Panc1 (cell line): ENCODE measurements at regions not wholly inside any gene's neighbourhood (a gene's known extent, or its start where the extent isn't known, plus 50 kb on each side); places are given as distances from the start of the nearest gene placed in this dataset.
"Not testable (repeated sequence)": the region's sequence is repeated elsewhere in the genome, so short reads cannot be mapped to it uniquely, and the experiment has no call there.

ENCODE experiments used
- ATAC-seq: fragments of 200-7000 bp; cut with Tn5 transposase; 2 replicates; pipeline ENCODE4 v1.9.1; 2020; ENCODE audit warnings: mild to moderate bottlenecking, moderate library complexity
- BruUV-seq: library from RNA; stranded (reverse); fragments of 400-500 nt; replicated peaks from 2 replicates; lab custom pipeline; 2021; lab: Mats Ljungman, UMichigan
- CTCF ChIA-PET: fragments of 300-600 bp; sonication (Branson Sonifier 250); formaldehyde crosslinking; loops from one replicate; lab custom pipeline; 2022; ENCODE audit warnings: antibody characterized with exemption; lab: Charles Lee
- POLR2A ChIA-PET: fragments of 300-600 bp; sonication (Branson Sonifier 250); formaldehyde crosslinking; loops from one replicate; lab custom pipeline; 2022; ENCODE audit warnings: antibody characterized with exemption; lab: Charles Lee
- DNase-seq: peaks from one replicate; pipeline ENCODE4 v3.0.0-alpha.2; 2010; ENCODE audit warnings: low read depth, low spot score
- H3K27ac ChIP-seq: 2 replicates; pipeline ENCODE4 v1.5.1; 2011; ENCODE audit warnings: mild to moderate bottlenecking, low read length, inconsistent platforms
- H3K27me3 ChIP-seq: fragments of 200-500 bp; sonication (Bioruptor generic); 2 replicates; pipeline ENCODE4 v1.6.0; 2014; ENCODE audit warnings: low read length, inconsistent platforms; ENCODE audit not compliant: control insufficient read depth, insufficient read depth
- H3K36me3 ChIP-seq: fragments of 200-500 bp; sonication (Bioruptor generic); 2 replicates; pipeline ENCODE4 v1.5.1; 2014; ENCODE audit warnings: inconsistent platforms, mild to moderate bottlenecking, low read length, moderate library complexity; ENCODE audit not compliant: control insufficient read depth, insufficient read depth
- H3K4me1 ChIP-seq: 2 replicates; pipeline ENCODE4 v1.5.1; 2011; ENCODE audit warnings: inconsistent platforms, mild to moderate bottlenecking, low read length, moderate library complexity; ENCODE audit not compliant: control insufficient read depth, insufficient read depth
- H3K4me3 ChIP-seq, 2 experiments: 2 replicates each; pipeline ENCODE4 v1.5.1; 2011 to 2012; ENCODE audit warnings: low read depth in 2 of 2, low read length in 2 of 2, mild to moderate bottlenecking in 2 of 2, inconsistent platforms in 1 of 2, moderate library complexity in 1 of 2
- H3K9me3 ChIP-seq: fragments of 200-500 bp; sonication (Bioruptor generic); 2 replicates; pipeline ENCODE4 v1.5.1; 2014; ENCODE audit warnings: low read depth, mild to moderate bottlenecking, inconsistent platforms, low read length, moderate library complexity; ENCODE audit not compliant: control insufficient read depth, insufficient read depth
- POLR2AphosphoS5 ChIP-seq: IDR thresholded peaks from 2 replicates; pipeline ENCODE4 v1.6.1; 2012; ENCODE audit warnings: mild to moderate bottlenecking, low read depth, low read length, moderate library complexity
- SIN3A ChIP-seq: IDR thresholded peaks from 2 replicates; pipeline ENCODE4 v1.6.1; 2012; ENCODE audit warnings: low read depth, mild to moderate bottlenecking, low read length, moderate library complexity, borderline replicate concordance; ENCODE audit not compliant: insufficient read depth
- TCF7L2 ChIP-seq: IDR thresholded peaks from 2 replicates; pipeline ENCODE4 v1.6.1; 2011; ENCODE audit warnings: mild to moderate bottlenecking, low read depth, low read length, inconsistent platforms
- in situ Hi-C: cut with HindIII; loops from 2 replicates; pipeline ENCODE4 v1.10.0; 2016; ENCODE audit warnings: low sequenced_read_pairs, low pct_unique_long_range_greater_than_20kb
- intact Hi-C: fragments of 100-400 bp; cut with micrococcal nuclease; formaldehyde crosslinking; loops from one replicate; pipeline ENCODE4 v1.10.0; 2022; ENCODE audit not compliant: unreplicated experiment
- TF ChIP-seq, protein P1 (sequence below), 2 experiments: IDR thresholded peaks; 2 replicates each; pipeline ENCODE4 v1.6.1; 2011 to 2012; ENCODE audit warnings: low read depth in 2 of 2, control low read depth in 1 of 2, low read length in 1 of 2, mild to moderate bottlenecking in 1 of 2, moderate library complexity in 1 of 2; ENCODE audit not compliant: insufficient read depth in 1 of 2
- TF ChIP-seq, protein P2 (sequence below): fragments of 450-650 bp; IDR thresholded peaks from 2 replicates; pipeline ENCODE4 v1.5.1; 2017; ENCODE audit warnings: mild to moderate bottlenecking

DNA sequence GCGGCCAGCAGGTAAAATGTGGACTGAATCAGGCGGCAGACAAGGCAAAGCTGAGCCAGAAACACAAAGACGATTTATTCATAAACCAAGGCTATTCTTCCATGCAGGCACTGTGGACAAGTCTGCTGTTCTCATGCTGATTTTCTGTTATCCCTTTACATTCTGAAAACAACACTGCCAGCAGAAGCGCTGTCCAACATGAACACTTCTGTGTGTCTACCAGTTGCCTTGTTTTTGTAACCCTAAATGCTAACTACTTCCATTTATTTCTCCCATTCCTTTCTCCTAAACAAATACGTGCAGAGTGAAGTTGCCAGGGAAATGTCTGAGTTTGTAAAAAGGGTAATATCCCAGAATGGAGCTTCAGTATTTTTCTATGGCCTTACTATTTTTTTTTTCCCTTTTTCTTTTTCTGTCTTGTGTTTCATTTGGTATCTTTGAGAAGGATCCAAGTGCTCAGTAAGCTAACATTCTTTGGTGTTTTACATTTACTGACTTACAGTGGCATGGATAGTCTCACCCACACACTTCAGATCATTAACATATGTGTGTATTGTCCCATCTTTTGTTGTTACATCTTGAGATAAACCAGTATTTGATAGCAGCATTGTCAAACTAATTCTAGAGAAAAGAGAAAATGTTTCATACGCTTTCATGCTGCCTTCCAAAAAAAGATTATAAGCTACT lies 1308.9 kb upstream of the MAP3K7 start:
- H3K9me3 ChIP-seq: no peaks in the 10 kb centered on the region; the same call in 1 of the 2 replicates
- DNase-seq (no peak), ATAC-seq (no peak)
- H3K27ac ChIP-seq: no peak overlapping the region
- intact Hi-C loops: no loop called here
- H3K4me1 ChIP-seq: no peaks in the 10 kb centered on the region
- no peaks in the 10 kb centered on the region for H3K36me3 ChIP-seq
- POLR2A ChIA-PET: no interaction called here
- BruUV-seq: no TSS peak
- H3K4me3 ChIP-seq: no peak overlapping the region
- TF ChIP-seq, protein P1, sequence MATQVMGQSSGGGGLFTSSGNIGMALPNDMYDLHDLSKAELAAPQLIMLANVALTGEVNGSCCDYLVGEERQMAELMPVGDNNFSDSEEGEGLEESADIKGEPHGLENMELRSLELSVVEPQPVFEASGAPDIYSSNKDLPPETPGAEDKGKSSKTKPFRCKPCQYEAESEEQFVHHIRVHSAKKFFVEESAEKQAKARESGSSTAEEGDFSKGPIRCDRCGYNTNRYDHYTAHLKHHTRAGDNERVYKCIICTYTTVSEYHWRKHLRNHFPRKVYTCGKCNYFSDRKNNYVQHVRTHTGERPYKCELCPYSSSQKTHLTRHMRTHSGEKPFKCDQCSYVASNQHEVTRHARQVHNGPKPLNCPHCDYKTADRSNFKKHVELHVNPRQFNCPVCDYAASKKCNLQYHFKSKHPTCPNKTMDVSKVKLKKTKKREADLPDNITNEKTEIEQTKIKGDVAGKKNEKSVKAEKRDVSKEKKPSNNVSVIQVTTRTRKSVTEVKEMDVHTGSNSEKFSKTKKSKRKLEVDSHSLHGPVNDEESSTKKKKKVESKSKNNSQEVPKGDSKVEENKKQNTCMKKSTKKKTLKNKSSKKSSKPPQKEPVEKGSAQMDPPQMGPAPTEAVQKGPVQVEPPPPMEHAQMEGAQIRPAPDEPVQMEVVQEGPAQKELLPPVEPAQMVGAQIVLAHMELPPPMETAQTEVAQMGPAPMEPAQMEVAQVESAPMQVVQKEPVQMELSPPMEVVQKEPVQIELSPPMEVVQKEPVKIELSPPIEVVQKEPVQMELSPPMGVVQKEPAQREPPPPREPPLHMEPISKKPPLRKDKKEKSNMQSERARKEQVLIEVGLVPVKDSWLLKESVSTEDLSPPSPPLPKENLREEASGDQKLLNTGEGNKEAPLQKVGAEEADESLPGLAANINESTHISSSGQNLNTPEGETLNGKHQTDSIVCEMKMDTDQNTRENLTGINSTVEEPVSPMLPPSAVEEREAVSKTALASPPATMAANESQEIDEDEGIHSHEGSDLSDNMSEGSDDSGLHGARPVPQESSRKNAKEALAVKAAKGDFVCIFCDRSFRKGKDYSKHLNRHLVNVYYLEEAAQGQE (IDR thresholded peaks at IDR 0.05; ENCODE audit: insufficient read depth in 1 of 2, low read depth in 2 of 2, low read length in 1 of 2): 0 out of 4 replicates have a peak, but pooled peaks of 1 of the 2 experiments have one; percentile 17
- no peak for TF ChIP-seq TCF7L2
- TF ChIP-seq, protein P2, sequence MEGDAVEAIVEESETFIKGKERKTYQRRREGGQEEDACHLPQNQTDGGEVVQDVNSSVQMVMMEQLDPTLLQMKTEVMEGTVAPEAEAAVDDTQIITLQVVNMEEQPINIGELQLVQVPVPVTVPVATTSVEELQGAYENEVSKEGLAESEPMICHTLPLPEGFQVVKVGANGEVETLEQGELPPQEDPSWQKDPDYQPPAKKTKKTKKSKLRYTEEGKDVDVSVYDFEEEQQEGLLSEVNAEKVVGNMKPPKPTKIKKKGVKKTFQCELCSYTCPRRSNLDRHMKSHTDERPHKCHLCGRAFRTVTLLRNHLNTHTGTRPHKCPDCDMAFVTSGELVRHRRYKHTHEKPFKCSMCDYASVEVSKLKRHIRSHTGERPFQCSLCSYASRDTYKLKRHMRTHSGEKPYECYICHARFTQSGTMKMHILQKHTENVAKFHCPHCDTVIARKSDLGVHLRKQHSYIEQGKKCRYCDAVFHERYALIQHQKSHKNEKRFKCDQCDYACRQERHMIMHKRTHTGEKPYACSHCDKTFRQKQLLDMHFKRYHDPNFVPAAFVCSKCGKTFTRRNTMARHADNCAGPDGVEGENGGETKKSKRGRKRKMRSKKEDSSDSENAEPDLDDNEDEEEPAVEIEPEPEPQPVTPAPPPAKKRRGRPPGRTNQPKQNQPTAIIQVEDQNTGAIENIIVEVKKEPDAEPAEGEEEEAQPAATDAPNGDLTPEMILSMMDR: no peak
- CTCF ChIA-PET: no interaction called here
- no peaks in the 10 kb centered on the region for H3K27me3 ChIP-seq
- in situ Hi-C loops: no loop called here

DNA sequence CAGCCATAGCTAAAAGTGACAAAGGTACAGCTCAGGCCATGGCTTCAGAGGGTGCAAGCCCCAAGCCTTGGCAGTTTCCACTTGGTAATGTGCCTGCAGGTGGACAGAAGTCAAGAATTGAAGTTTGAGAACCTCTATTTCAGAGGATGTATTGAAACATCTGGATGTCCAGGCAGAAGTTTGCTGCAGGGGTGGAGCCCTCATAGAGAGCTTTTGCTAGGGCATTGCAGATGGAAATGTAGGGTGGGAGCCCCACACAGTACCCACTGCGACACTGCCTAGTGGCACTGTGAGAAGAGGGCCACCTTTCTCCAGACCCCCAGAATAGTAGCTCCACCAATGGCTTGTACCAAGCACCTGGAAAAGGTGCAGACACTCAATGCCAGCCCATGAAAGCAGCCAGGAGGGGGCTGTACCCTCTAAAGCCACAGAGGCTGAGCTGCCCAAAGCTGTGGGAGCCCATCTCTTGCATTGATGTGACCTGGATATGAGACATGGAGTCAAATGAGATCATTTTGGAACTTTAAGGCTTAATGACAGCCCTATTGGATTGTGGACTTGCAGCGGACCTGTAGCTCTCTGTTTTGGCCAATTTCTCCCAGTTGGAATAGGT lies 1299.4 kb upstream of the MAP3K7 start:
- CTCF ChIA-PET: no interaction called here
- Histone ChIP-seq H3K4me3 (no peak overlapping the region), H3K9me3 (no peaks in the 10 kb centered on the region), H3K4me1 (no peaks in the 10 kb centered on the region), H3K27me3 (no peaks in the 10 kb centered on the region), H3K36me3 (no peaks in the 10 kb centered on the region), H3K27ac (no peak overlapping the region)
- POLR2A ChIA-PET: no interaction called here
- no TSS peak for BruUV-seq
- no peak for DNase-seq
- ATAC-seq: no peak
- intact Hi-C loops (no loop called here), in situ Hi-C loops (no loop called here)
- no peak for TF ChIP-seq SIN3A
- TF ChIP-seq TCF7L2: no peak
- no peak for TF ChIP-seq POLR2AphosphoS5
- TF ChIP-seq, protein P1 (IDR thresholded peaks at IDR 0.05; ENCODE audit: insufficient read depth in 1 of 2, low read depth in 2 of 2, low read length in 1 of 2): no peak
- TF ChIP-seq, protein P2: no peak

DNA sequence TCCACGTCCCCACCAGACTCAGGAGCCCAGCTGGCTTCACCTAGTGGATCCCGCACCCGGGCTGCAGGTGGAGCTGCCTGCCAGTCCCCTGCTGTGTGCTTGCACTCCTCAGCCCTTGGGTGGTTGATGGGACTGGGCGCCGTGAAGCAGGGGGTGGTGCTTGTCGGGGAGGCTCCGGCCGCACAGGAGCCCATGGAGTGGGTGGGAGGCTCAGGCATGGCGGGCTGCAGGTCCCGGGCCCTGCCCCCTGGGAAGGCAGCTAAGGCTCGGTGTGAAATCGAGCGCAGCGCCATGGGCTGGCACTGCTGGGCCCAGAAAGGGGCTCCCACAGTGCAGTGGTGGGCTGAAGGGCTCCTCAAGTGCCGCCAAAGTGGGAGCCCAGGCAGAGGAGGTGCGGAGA lies 1294.9 kb upstream of the MAP3K7 start:
- in situ Hi-C loops, BruUV-seq, intact Hi-C loops, ATAC-seq, H3K27me3 ChIP-seq, CTCF ChIA-PET, H3K4me3 ChIP-seq, H3K36me3 ChIP-seq, POLR2A ChIA-PET, DNase-seq, H3K27ac ChIP-seq, H3K9me3 ChIP-seq, H3K4me1 ChIP-seq: not testable (repeated sequence)
